Astrocyte of the cerebellum (primary cell): ENCODE measurements at regions not wholly inside any gene's neighbourhood (a gene's known extent, or its start where the extent isn't known, plus 50 kb on each side); places are given as distances from the start of the nearest gene placed in this dataset.

ENCODE experiments used
- DNase-seq: peaks from one replicate; pipeline ENCODE4 v3.0.0-alpha.2; 2011; ENCODE audit warnings: low read depth
- H3K4me3 ChIP-seq: 2 replicates; pipeline ENCODE4 v1.5.1; 2011; ENCODE audit warnings: mild to moderate bottlenecking, low read depth, low read length, moderate library complexity
- in situ Hi-C: cut with HindIII; loops from 2 replicates; pipeline ENCODE4 v1.10.0; 2017; ENCODE audit warnings: low sequenced_read_pairs
- TF ChIP-seq, protein P1 (sequence below): IDR thresholded peaks from 2 replicates; pipeline ENCODE4 v1.5.1; 2012; ENCODE audit warnings: low read length, low read depth, moderate library complexity, mild to moderate bottlenecking; ENCODE audit errors: missing control alignments

DNA sequence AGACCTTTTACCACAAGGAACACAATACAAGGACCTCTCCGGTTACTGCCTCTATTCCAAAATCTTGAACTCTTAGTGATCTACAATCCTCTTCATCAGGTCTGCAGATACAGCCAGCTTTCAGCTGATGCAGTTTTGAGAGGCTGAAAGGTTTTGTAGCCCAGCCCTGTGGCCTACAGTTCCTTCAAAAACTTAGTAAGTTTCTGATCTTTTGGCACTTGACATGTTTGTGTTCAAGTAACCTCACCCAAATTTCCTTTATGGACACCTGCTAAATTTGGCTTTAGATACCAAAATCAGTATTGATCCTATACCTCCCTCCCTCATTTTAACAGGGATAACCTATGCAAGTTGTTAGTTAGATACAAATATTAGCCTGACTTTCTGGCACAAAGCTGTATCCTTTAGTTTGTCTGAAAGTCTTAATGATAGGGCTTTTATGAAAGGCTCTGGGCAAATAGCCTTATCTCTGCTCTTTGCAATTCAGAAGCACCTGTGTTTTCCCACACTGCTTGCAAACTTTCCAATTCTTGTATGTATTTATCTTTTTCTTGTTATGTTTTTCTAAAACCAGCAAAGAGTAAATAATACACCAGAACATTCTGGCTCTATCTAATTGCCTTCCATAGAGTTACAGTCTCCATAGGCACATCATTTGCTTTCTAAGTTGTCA is 650.5 kb upstream of the KLHL29 start:
- in situ Hi-C loops: no loop called here
- H3K4me3 ChIP-seq: no peak overlapping the region
- TF ChIP-seq, protein P1, sequence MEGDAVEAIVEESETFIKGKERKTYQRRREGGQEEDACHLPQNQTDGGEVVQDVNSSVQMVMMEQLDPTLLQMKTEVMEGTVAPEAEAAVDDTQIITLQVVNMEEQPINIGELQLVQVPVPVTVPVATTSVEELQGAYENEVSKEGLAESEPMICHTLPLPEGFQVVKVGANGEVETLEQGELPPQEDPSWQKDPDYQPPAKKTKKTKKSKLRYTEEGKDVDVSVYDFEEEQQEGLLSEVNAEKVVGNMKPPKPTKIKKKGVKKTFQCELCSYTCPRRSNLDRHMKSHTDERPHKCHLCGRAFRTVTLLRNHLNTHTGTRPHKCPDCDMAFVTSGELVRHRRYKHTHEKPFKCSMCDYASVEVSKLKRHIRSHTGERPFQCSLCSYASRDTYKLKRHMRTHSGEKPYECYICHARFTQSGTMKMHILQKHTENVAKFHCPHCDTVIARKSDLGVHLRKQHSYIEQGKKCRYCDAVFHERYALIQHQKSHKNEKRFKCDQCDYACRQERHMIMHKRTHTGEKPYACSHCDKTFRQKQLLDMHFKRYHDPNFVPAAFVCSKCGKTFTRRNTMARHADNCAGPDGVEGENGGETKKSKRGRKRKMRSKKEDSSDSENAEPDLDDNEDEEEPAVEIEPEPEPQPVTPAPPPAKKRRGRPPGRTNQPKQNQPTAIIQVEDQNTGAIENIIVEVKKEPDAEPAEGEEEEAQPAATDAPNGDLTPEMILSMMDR: no peak
- DNase-seq: no peak

DNA sequence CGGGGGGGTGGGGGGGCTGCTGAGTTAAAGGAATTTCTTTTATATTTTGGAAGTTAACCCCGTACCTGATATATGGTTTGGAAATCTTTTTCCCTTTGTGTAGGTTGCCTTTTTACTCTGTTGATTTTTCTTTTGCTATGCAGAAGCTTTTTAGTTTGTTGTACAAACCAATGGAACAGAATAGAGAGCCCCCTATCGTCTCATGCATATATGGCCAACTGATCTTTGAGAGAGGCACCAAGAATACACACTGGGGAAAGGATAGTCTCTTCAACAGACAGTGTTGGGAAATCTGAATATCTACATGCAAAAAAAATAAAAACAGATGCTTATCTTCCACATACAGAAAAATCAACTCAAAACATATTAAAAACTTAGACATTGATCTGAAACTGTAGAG is 647.8 kb upstream of the KLHL29 start:
- no peak for DNase-seq

DNA sequence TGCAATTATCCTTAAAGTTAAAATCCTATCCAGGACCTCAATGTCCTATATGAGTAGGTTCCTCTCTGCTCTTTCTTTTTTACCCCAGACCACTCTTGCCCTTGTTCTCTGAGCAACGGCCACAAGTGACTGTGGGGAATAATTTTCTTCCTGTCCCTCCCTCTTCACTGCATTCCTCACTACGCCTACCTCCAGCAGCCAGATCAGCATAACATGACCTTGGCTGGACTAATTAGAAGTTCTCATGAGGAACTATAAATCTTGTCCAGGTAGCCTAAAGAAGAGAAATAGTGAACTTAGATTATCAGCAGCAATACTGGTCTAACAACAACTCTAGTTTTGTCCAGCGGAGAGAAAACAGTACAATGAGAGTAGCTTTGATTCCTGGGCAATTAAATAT is 643.8 kb upstream of the KLHL29 start:
- H3K4me3 ChIP-seq: no peak overlapping the region
- no peak for DNase-seq
- in situ Hi-C loops: no loop called here
- TF ChIP-seq, protein P1: no peak

More for the DNA sequence above, 647.8 kb upstream of the KLHL29 start:
- TF ChIP-seq, protein P1: no peak
- in situ Hi-C loops: no loop called here
- no peak overlapping the region for H3K4me3 ChIP-seq

DNA sequence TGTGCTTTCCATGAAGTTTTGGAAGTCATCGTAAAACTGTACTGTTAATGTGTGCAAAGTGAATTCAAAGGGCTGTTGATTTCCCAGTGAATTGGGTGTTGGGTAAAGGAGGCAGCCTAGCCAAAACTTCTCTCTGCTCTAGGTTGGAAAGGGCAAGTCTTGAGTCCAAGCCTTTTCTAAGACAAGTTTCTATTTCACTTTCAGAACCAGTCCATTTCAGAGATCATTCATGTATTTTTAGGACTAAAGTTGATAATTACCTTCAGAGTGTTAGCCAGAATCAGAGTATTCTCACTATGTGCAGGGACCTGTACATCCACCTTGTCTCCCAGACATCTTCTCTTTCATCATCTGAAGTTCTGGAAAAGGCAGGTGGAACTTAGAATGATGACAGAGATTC is 636.1 kb upstream of the KLHL29 start:
- TF ChIP-seq, protein P1: no peak
- in situ Hi-C loops: no loop called here
- DNase-seq: no peak

DNA sequence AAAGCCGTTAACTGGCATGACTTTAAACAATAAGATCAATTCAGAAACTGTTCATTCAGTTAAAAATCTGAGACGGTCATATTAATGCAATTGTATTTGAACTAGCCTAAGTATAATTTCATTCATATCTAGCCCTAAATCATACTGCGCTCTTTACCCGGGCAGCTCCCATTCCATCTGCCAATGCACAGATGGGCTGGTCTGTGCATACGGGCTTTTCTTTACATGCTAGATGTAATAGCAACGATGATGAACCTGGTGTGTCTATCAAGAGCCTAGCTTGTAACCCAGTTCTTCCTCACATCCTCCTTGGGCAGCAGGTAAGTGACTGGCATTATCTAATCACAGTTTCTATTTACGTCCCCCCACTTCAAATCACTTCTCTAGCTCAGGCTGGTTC is 631.5 kb upstream of the KLHL29 start:
- H3K4me3 ChIP-seq: no peak overlapping the region
- TF ChIP-seq, protein P1: no peak
- DNase-seq: no peak
- in situ Hi-C loops: no loop called here

More for the DNA sequence above, 636.1 kb upstream of the KLHL29 start:
- H3K4me3 ChIP-seq: no peak overlapping the region

DNA sequence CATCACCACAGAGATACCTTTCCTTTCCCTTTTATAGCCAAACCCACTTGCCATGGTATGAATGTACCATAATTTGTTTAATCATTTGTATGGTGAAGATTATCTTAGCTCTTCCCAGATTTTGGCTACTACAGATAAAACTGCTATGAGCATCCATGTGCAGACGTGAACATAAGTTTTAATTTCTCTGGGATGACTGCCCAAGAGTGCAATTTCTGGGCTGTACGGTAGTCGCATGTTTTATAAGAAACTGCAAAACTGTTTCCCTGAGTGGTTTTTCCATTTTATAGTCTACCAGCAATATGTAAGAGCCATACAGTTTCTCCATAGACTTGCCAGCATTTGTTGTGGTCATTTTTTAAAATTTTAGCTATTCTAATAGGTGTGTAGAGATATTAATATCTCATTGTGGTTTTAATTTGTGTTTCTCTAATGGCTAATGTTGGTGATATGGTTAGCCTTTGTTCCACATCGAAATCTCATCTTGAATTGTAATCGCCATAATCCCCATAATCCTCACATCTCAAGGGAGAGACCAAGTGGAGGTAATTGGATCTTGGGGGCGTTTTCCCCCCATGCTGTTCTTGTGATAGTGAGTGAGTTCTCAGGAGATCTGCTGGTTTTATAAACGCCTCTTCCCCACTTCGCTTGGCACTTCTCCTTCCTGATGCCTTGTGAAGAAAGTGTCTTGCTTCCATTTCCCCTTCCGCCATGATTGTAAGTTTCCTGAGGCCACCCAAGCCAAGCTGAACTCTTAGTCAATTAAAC is 628.5 kb upstream of the KLHL29 start:
- TF ChIP-seq, protein P1: no peak
- no peak for DNase-seq
- in situ Hi-C loops: no loop called here
- no peak overlapping the region for H3K4me3 ChIP-seq
